ENCODE measurements at regions not wholly inside any gene's neighbourhood (a gene's known extent, or its start where the extent isn't known, plus 50 kb on each side); places are given as distances from the start of the nearest gene placed in this dataset.

DNA sequence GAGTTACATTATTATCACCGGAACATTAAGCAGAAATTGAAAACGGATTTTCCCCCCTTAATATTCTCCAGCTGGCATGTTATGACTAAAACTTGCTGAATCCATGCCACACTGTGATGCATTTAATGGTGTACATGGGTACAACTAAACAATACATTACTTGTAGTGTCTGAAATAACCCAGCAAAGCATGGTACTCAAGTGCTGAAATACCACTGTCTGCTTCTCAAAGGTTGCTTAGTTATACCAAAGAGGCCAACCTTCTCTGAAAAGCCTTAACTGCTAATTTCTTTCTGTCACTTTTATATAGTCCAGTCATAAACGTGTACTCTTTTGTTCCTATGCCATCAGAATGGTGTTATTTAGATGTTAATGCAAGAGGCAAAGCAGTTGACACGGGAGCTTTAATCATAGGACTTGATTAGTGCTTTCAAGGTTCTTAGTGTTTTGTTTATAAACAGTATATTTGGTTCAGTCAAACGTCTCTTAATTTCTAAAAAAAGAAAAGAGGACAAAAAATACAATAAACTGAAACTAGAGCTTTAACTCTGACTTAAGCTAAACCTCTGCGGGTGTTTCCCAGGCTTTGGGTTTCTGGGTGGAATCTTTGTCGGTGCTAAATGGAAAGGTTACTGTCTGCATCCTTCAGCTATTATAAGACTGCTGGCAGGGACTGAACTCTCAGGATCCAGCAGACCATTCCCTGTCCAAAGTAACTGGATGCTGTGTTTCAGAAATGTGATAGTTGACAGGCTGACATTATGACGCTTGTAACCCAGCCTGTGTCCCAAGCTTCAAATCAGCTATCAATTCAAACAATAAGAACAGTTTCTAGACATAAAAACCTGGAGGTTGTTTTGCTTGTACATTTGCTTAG, 202.6 kb downstream of the PPP1R3A start:
- no peak for DNase-seq (ENCODE audit: low read depth in 4 of 4, low spot score in 2 of 4)

DNA sequence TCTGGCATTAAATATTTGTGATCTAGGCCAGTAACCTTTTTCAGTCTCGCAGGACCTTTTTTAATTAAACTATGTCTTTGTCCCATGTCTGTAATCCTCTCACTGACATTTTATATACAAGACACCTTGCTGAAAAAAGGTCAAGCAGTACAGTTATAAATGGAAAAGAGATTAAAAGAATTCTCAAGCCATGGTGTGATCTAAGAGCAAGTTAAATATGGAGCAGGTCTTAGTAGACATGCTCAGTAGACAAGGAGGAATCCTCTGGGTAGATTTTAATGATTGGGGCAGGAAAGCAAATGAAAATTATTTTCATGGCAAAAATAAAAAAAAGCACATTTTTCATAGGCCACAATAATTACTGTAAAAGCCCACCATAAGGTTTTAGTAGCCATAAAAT, 203.5 kb downstream of the PPP1R3A start:
- DNase-seq (ENCODE audit: low read depth in 4 of 4, low spot score in 2 of 4) = no peak

DNA sequence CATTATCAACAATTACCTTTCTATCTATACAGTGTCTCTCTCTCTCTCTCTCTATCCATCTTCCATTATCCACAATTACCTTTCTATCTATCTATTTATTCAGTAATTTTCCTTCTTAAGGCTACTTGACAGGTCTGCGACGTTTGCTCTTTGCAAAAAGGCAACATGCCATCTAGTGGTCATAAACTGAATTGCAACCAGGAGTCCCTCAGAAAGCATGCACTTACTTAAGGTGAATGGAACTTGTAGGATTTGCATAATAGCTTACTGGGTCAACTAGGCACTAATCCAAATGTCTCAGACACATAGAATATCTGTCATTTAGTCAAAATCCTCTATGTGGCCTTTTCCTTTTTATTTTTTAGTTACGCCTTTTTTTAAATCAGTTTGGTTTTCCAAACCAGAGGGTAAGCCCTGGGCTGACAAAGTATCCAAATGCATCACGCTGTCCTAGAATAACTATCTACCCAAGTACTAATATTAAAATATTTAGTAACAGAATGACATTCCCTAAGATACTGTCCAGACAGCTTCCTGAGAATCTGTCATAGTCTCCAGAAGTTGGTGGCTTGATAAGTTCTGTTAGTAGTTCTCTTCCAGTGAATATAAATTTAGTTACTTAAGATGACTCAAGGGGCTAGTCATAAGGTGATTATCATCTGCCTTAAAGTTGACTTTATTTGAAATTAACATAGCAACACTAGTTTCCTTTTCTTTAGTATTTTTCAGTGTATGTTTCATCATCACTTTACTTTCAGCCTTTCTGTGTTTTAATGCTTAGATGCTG, 208.3 kb downstream of the PPP1R3A start:
- DNase-seq (ENCODE audit: low read depth in 4 of 4, low spot score in 2 of 4) = peak; percentile 29 to 72 (median 37)

DNA sequence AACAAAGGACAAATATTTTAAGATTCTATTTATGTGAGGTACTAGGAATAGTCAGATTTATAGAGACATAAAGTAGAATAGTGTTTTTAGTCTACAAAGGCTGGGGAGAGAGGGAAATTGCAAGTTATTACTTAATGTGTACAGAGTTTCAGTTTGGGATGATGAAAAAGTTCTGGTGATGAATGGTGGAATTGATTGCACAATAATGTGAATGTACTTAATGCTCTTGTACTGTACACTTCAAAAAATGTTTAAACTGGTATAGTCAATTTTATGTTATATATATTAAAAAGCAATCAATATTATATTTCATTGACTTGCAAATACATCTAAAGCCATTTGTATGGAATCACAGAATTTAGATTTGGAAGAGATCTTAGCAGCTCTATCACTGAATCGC, 213.4 kb downstream of the PPP1R3A start:
- DNase-seq (ENCODE audit: low read depth in 4 of 4, low spot score in 2 of 4) = no peak

DNA sequence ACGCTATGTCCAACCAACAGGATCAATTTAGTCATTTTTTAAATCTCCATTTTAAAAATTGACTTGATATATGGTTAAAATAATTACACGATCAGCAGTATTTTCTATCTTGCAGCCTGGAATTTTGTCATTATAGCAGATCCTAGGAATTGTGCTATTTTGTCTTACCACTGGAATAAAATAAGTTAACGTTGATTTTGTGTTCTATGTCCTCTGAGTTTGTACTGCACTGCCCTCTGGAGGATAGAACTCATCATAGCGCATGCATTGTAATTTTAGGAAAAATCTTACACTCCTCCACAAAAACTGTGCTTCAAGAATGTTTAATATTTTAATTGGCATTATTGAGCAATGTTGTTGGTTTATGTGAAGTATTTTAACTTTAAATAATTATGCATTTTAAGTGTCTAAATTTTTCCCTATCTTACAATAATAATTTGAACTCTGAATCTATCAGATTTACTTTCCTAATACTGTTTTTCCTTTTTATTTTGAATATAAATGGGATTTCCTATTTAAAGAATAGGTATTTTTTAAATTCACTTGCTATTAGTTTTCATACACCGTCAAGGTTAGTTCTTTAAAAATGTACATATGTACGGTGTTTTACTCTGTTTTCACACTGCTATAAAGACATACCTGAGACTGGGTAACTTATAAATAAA, 220.1 kb downstream of the PPP1R3A start:
- DNase-seq (ENCODE audit: low read depth in 4 of 4, low spot score in 2 of 4) = no peak

DNA sequence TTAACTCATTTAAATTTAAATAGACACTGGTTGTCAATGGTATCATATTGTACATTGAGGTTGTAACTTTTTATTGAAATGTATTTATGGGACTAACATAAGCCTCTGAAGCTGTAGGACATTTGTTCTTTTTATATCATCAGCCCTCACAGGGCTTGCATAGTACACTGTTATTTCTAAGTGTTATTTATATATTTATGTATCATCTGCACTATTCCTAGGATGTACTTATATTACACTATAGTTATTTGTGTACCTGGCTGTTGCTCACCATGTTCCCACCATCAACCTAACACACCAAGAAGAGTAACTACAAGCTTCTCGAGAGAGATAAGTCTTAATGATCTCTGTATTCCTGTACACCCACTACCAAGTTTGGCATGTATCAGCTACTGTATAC, 224.7 kb downstream of the PPP1R3A start:
- DNase-seq (ENCODE audit: low read depth in 4 of 4, low spot score in 2 of 4) = no peak

DNA sequence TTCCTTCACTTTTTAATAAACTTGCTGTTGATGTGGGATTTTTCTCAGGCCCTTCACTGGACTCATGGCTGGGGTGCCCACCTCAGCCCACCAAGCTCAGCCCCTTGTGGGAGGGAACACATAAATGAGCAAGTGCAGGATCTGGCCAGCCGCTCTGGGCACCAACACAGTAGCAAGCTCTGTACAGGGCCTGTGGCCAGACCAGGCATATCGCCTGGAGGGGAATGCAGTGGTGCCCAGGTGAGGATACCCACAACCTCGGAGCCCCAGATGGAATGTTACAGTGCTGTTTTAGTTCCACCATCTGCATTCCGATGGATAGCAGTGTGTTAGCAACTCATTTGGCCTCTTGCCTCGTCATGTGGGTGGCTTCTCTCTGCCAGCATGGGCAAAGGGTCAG, 234.6 kb downstream of the PPP1R3A start:
- DNase-seq (ENCODE audit: low read depth in 4 of 4, low spot score in 2 of 4) = no peak

DNA sequence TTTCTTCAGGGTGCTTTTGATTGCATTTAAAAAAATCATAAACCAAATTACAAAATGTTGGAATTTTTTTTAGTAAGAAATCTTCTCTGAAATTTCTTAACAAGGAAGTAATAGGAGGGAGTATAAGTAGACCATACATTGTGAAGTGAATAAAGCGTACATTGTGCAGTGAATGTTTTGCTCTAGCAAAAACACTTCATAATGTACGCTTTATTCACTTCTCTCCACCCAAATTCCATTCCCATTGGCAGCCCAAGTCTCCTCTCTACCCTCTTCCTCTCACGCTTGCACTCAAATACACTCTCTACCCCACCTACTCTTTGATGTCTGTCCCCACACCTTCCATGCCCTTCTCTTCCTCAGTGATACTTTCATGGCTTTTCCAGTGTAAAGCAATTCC, 241.0 kb downstream of the PPP1R3A start:
- no peak for DNase-seq (ENCODE audit: low read depth in 4 of 4, low spot score in 2 of 4)

DNA sequence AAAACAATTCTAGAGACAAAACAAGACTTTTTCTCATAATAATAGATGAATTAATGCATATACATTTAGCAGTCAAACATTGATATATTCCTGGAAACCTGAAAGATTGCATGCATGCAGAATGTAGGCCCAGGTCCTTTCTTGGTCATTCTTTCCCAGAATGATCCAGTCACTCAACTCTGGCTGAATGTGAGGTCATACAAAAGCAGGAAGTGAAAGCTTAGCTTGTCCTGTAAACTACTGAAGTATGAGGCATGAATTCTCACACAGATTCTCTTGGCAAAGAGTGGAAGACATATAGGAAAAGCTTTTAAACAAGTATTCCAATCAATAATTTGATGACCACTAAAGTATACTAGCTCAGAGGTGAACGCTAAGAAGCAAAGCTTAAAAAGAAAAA, 253.9 kb downstream of the PPP1R3A start:
- no peak for DNase-seq (ENCODE audit: low read depth in 4 of 4, low spot score in 2 of 4)

DNA sequence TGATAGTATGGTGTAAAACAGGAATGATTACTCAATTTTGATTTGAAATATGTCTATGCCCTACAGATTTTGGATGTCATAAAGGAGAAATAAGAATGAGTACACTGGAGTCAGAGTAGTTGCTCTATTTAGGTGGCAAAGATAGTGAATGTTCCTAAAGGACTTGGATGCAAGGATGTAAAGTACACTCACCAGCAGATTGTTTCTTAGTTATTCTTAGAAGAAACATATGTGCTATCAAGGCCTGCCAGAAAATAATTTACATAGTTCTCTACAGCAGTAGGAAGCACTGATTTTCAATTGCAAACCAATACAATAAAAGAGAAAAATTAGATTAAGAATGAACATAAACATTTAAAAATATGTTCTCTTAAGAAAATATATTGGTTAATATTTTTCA, 259.4 kb downstream of the PPP1R3A start:
- no peak for DNase-seq (ENCODE audit: low read depth in 4 of 4, low spot score in 2 of 4)

DNA sequence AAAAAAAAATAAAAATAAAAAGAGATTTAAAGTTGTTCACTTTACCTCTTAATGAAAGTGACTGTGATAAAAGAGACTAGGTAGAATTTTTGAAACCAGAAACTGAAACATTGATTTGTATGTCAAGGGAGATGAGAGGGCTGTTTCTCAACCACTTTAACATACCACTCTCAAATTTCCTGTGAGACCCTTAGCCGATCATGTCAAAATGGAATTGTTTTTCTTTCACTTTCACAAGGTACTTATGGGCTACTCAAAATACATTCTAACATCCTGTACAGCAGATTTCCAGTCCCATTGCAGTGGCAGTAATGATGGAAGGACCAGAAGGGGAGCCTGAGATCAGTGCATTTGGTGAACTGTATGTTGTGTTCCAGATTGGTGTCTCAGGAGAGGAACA, 261.2 kb downstream of the PPP1R3A start:
- DNase-seq (ENCODE audit: low read depth in 4 of 4, low spot score in 2 of 4) = peak in 1 of 4 donors; percentile 0

DNA sequence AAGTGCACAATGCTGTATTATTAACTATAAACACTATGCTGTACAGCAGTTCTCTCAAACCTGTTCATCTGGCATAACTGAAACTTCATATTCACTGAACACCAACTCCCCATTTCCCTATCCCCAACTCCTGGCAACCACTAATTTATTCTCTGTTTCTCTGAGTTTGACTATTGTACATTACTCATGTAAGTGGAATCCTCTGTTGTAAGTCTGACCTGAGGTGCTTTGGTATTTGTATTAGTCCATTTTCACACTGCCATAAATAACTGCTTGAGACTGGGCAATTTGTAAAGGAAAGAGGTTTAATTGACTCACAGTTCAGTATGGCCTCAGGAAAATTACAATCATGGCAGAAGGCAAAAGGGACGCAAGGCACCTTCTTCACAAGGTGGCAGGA, 266.3 kb downstream of the PPP1R3A start:
- no peak for DNase-seq (ENCODE audit: low read depth in 4 of 4, low spot score in 2 of 4)

DNA sequence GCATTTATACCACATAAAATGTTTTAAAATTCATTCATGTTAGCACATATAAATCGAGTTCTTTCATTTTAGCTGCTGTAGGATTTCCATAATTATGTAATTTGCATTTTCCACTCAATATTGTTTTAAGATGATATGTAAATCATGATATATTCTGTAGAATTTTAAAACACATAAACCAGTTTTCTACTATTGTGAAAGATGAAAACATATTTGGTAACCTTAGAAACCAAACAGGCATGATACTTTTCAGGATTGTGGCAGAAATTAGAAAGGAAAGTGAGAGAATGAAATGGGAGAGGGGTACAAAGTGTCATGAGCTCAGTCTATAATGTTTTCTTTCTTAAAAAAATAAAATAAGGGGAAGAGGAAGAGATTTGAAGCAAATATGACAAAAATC, 269.3 kb downstream of the PPP1R3A start:
- DNase-seq (ENCODE audit: low read depth in 4 of 4, low spot score in 2 of 4) = no peak

DNA sequence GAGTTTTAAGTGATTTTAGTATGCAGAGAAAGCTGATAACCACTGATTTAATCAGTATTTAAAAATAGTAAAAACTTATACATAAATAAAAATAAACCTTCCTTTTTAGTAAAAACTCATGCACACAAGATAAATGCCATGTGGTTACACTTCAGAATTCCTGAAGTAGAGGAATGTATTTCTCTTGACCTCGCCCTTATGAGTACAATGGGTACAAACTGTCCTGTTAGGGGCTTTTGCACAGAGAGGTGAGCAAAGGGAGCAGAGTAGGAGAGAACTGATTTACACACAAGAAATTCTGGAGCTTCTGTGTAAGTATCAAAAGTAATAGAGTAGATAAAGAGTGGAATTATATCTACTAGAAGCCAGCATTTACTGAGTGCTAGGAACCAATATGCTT, 279.6 kb downstream of the PPP1R3A start:
- no peak for DNase-seq (ENCODE audit: low read depth in 4 of 4, low spot score in 2 of 4)

DNA sequence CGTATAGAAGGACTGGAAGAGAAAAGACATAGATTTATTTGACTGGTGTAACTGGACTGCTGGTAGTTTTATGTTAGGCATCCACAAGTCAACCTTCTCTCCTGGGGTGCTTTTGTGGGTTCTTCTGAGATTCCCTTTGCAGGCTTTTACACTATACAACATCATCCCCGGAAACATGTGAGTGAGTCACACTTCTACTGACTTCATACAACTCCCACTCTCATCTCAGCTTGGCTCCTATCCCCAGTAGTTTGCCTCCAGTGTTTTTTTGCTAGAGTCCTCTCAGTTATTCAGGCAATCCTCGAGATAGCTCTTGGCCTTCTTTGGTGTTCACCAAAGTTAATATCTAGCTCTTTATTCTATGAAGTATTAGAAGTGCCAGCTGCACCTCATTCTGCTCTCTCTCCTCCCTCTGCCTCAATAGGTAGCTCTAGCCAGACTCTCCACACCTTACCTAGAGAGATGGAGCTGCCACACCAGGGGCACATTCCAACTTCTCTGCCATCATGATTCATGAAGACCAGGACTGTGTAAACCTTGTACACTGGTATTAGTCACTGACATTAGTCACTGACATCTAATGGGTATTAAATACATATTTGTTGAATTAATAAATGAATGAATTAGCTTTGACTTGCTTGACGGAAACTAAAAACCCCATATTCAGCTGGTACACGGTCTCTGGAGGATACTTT, 281.9 kb downstream of the PPP1R3A start:
- no peak for DNase-seq (ENCODE audit: low read depth in 4 of 4, low spot score in 2 of 4)

DNA sequence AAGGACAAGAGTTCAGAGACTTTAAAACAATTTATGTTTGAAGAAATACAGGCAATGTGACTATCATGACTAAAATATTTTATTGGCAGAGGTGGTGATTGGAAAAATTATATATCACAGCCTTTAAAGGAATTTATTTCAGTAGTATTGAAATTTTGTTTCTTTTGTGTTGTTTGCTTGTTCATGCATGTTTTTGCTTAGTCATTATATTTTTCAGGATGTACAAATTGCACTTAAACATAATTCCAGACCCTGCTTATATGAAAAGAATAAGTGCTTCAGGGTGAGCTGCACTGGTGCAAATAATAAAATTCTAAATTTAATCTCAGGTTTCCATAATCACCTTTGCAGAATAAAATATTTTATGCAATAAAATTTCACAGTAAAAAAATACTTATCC, 283.3 kb downstream of the PPP1R3A start:
- no peak for DNase-seq (ENCODE audit: low read depth in 4 of 4, low spot score in 2 of 4)

DNA sequence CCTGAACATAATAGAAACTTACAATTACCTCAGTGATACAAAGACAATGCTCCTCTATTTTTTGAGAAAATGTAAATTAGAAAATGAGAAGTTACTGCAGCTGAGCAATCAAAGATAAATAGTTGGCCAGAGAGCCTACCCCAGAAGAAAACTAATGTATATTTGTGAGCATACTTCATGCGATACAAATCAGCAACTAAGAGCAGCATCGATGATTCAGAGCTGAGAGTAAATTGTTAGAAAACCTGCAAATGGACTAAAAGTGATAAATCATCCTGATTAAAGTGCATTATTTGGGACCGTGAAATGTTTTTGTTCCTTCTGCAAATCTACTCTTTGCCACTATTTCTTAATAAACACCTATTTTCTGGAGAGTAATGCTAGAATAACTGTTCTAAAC, 285.7 kb downstream of the PPP1R3A start:
- no peak for DNase-seq (ENCODE audit: low read depth in 4 of 4, low spot score in 2 of 4)

DNA sequence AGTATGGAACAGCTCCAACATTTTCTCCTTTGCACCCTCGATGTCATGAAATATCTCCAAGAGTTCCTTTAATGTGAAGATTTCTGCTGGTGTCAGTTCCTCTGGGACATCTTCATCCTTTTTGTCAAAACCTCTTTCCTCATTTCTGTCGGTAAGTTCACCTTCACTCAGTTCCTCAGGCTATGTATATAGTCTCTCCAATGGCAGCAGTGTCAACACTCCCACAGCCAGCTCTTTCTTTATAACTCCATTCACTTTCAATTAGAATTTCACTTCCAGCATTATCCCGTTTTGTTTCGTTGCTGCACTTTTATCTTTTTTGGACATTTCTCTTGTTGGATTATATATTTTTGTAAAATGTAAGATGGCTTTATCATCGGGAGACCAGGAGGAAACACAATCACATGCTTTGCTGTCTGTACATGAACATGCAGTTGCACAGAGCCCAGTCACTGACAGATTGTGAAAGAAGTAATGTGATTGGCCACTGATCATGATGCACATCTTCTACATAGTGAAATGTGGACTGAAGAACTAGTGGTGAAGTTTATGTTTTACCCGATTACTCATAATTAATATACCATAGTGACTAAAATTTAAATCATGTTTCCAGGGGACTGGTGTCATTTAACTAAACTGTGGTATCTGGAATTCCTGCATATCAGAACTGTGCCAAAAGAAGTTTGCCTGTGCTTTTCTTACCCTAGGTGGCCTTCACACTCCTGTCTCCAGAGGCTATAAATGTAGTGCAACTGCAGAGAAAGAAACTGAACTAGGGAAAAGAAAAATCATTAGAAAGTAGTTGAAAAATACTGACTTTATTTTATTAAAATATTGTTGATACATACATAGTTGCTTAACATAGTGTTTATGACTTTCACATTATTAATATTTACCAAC, 289.6 kb downstream of the PPP1R3A start:
- no peak for DNase-seq (ENCODE audit: low read depth in 4 of 4, low spot score in 2 of 4)

DNA sequence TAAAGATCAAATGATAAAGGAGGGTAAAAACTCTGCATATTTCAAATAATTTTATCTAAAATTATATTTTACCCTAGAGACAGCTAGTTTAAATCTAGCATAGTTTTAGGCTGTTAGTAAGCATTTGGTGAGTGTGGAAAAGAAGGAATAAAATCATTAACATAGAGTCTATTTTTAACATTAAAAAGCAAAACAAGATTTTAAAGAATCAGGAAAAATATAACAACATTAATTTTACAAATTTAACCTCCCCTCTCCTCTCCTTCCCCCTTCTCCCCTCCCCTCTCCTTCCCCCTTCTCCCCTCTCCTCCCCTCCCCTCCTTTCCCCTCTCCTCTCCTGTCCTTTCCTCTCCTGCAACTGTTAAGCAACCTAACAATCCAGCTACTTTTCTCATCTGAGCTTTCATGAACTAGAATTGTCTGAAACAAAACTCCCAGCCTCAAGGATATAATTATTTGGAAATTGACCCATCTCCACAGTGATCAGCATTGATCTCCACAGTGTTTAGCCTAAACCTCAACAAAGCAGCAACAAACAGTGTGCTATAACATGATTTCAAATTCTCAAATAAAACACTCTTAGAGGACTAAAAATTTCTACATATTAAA, 293.2 kb downstream of the PPP1R3A start:
- no peak for DNase-seq (ENCODE audit: low read depth in 4 of 4, low spot score in 2 of 4)

Data from left renal cortex interstitium (tissue), 4 donors.